IPS-18a (cell line): ENCODE measurements at regions not wholly inside any gene's neighbourhood (a gene's known extent, or its start where the extent isn't known, plus 50 kb on each side); places are given as distances from the start of the nearest gene placed in this dataset.

Experiments
- H3K27ac ChIP-seq: one replicate; pipeline ENCODE4 v1.5.1; 2013; ENCODE audit warnings: low read length
- H3K27me3 ChIP-seq: one replicate; pipeline ENCODE4 v1.6.1; 2013; ENCODE audit warnings: mild to moderate bottlenecking, low read length; ENCODE audit not compliant: control insufficient read depth, insufficient read depth
- H3K36me3 ChIP-seq: one replicate; pipeline ENCODE4 v1.6.1; 2013; ENCODE audit warnings: low read depth, low read length; ENCODE audit not compliant: control insufficient read depth
- H3K4me1 ChIP-seq: one replicate; pipeline ENCODE4 v1.6.1; 2013; ENCODE audit warnings: low read depth, low read length; ENCODE audit not compliant: control insufficient read depth
- H3K4me3 ChIP-seq: one replicate; pipeline ENCODE4 v1.5.1; 2013; ENCODE audit warnings: low read length
- H3K9ac ChIP-seq: one replicate; pipeline ENCODE4 v1.6.1; 2013; ENCODE audit warnings: mild to moderate bottlenecking, low read length, moderate library complexity
- H3K9me3 ChIP-seq: one replicate; pipeline ENCODE4 v1.6.1; 2013; ENCODE audit warnings: low read depth, low read length; ENCODE audit not compliant: control insufficient read depth

- H3K27me3 ChIP-seq: no peaks in the 10 kb centered on the region
- H3K36me3 ChIP-seq: no peaks in the 10 kb centered on the region
- no peak overlapping the region for H3K9ac ChIP-seq
- no peak overlapping the region for H3K27ac ChIP-seq
- peaks cover 78% of the 10 kb centered on the region for H3K9me3 ChIP-seq
- no peaks in the 10 kb centered on the region for H3K4me1 ChIP-seq
- no peak overlapping the region for H3K4me3 ChIP-seq
Observed at GRCh38 chr19:57037556-57037955, 82.2 kb upstream of the USP29 start.

GRCh38 chr19:57047743-57048142 lies 72.0 kb upstream of the USP29 start:
- H3K27me3 ChIP-seq: no peaks in the 10 kb centered on the region
- H3K9me3 ChIP-seq: peaks cover 53% of the 10 kb centered on the region
- no peaks in the 10 kb centered on the region for H3K4me1 ChIP-seq
- no peaks in the 10 kb centered on the region for H3K36me3 ChIP-seq
- H3K27ac ChIP-seq: no peak overlapping the region
- no peak overlapping the region for H3K9ac ChIP-seq
- no peak overlapping the region for H3K4me3 ChIP-seq

- no peak overlapping the region for H3K9ac ChIP-seq
- no peak overlapping the region for H3K4me3 ChIP-seq
- H3K4me1 ChIP-seq: no peaks in the 10 kb centered on the region
- H3K9me3 ChIP-seq: peaks cover 55% of the 10 kb centered on the region
- no peaks in the 10 kb centered on the region for H3K36me3 ChIP-seq
- no peak overlapping the region for H3K27ac ChIP-seq
- H3K27me3 ChIP-seq: no peaks in the 10 kb centered on the region
Observed at GRCh38 chr19:57050863-57051262, 68.9 kb upstream of the USP29 start.

- Histone ChIP-seq H3K27ac (no peak overlapping the region), H3K4me1 (no peaks in the 10 kb centered on the region), H3K36me3 (no peaks in the 10 kb centered on the region), H3K9ac (no peak overlapping the region), H3K4me3 (no peak overlapping the region), H3K27me3 (no peaks in the 10 kb centered on the region), H3K9me3 (peaks cover 59% of the 10 kb centered on the region)
Observed at GRCh38 chr19:57052081-57052480, 67.7 kb upstream of the USP29 start.

- no peak overlapping the region for H3K9ac ChIP-seq
- no peak overlapping the region for H3K4me3 ChIP-seq
- H3K4me1 ChIP-seq: no peaks in the 10 kb centered on the region
- H3K27me3 ChIP-seq: no peaks in the 10 kb centered on the region
- H3K27ac ChIP-seq: no peak overlapping the region
- H3K9me3 ChIP-seq: peaks cover 54% of the 10 kb centered on the region
- H3K36me3 ChIP-seq: no peaks in the 10 kb centered on the region
Observed at GRCh38 chr19:57053401-57053800, 66.4 kb upstream of the USP29 start.

- no peaks in the 10 kb centered on the region for H3K4me1 ChIP-seq
- H3K9me3 ChIP-seq: peaks cover 55% of the 10 kb centered on the region
- no peak overlapping the region for H3K9ac ChIP-seq
- H3K27ac ChIP-seq: no peak overlapping the region
- H3K27me3 ChIP-seq: no peaks in the 10 kb centered on the region
- no peaks in the 10 kb centered on the region for H3K36me3 ChIP-seq
- no peak overlapping the region for H3K4me3 ChIP-seq
Observed at GRCh38 chr19:57055956-57056355, 63.8 kb upstream of the USP29 start.

- no peak overlapping the region for H3K9ac ChIP-seq
- H3K4me3 ChIP-seq: no peak overlapping the region
- H3K9me3 ChIP-seq: peaks cover 52% of the 10 kb centered on the region
- no peaks in the 10 kb centered on the region for H3K4me1 ChIP-seq
- H3K36me3 ChIP-seq: no peaks in the 10 kb centered on the region
- no peak overlapping the region for H3K27ac ChIP-seq
- no peaks in the 10 kb centered on the region for H3K27me3 ChIP-seq
Observed at GRCh38 chr19:57057036-57057686, 62.6 kb upstream of the USP29 start.

GRCh38 chr19:57058871-57059270 lies 60.9 kb upstream of the USP29 start:
- Histone ChIP-seq H3K4me3 (no peak overlapping the region), H3K36me3 (no peaks in the 10 kb centered on the region), H3K27ac (no peak overlapping the region), H3K27me3 (no peaks in the 10 kb centered on the region), H3K9me3 (peaks cover 51% of the 10 kb centered on the region), H3K9ac (no peak overlapping the region), H3K4me1 (no peaks in the 10 kb centered on the region)

GRCh38 chr19:57063070-57063469 lies 56.7 kb upstream of the USP29 start:
- Histone ChIP-seq H3K9me3 (peaks cover 38% of the 10 kb centered on the region), H3K9ac (no peak overlapping the region), H3K27me3 (no peaks in the 10 kb centered on the region)

GRCh38 chr19:57067440-57067839 lies 52.3 kb upstream of the USP29 start:
- Histone ChIP-seq H3K9me3 (peaks cover 48% of the 10 kb centered on the region), H3K27ac (no peak overlapping the region), H3K4me1 (no peaks in the 10 kb centered on the region), H3K36me3 (no peaks in the 10 kb centered on the region), H3K4me3 (no peak overlapping the region), H3K9ac (no peak overlapping the region), H3K27me3 (no peaks in the 10 kb centered on the region)

More at GRCh38 chr19:57063070-57063469, 56.7 kb upstream of the USP29 start:
- Histone ChIP-seq H3K4me1 (no peaks in the 10 kb centered on the region), H3K27ac (no peak overlapping the region), H3K36me3 (no peaks in the 10 kb centered on the region), H3K4me3 (no peak overlapping the region)

GRCh38 chr19:57068311-57068710 lies 51.5 kb upstream of the USP29 start:
- no peaks in the 10 kb centered on the region for H3K4me1 ChIP-seq
- no peak overlapping the region for H3K4me3 ChIP-seq
- no peak overlapping the region for H3K27ac ChIP-seq
- H3K9me3 ChIP-seq: peaks cover 44% of the 10 kb centered on the region
- H3K36me3 ChIP-seq: no peaks in the 10 kb centered on the region
- no peaks in the 10 kb centered on the region for H3K27me3 ChIP-seq
- no peak overlapping the region for H3K9ac ChIP-seq

- H3K4me1 ChIP-seq: no peaks in the 10 kb centered on the region
- H3K9ac ChIP-seq: no peak overlapping the region
- no peak overlapping the region for H3K27ac ChIP-seq
- no peaks in the 10 kb centered on the region for H3K27me3 ChIP-seq
- H3K9me3 ChIP-seq: peaks cover 47% of the 10 kb centered on the region
- H3K36me3 ChIP-seq: no peaks in the 10 kb centered on the region
- H3K4me3 ChIP-seq: no peak overlapping the region
Observed at GRCh38 chr19:57068921-57069697, 50.7 kb upstream of the USP29 start.
